ENCODE measurements at regions not wholly inside any gene's neighbourhood (a gene's known extent, or its start where the extent isn't known, plus 50 kb on each side); places are given as distances from the start of the nearest gene placed in this dataset.

- TF ChIP-seq IKZF1 (conservative IDR thresholded peaks at IDR 0.05) (no peak), CTCF (IDR thresholded peaks at IDR 0.05 in 2 of 3, conservative IDR thresholded peaks at IDR 0.05 in 1 of 3; ENCODE audit: control insufficient read depth in 2 of 3, extremely low read depth in 1 of 3, insufficient read depth in 1 of 3, low read depth in 3 of 3, low read length in 3 of 3) (no peak), POLR2AphosphoS5 (IDR thresholded peaks at IDR 0.05; ENCODE audit: low read length) (no peak), BHLHE40 (IDR thresholded peaks at IDR 0.05; ENCODE audit: borderline replicate concordance in 1 of 2, low read depth in 2 of 2, low read length in 1 of 2) (no peak), EZH2 (IDR thresholded peaks at IDR 0.05; ENCODE audit: borderline replicate concordance, control insufficient read depth, low read depth, low read length) (no peak), GABPA (IDR thresholded peaks at IDR 0.05; ENCODE audit: low read depth) (no peak), EP300 (IDR thresholded peaks at IDR 0.05; ENCODE audit: borderline replicate concordance in 1 of 2, control insufficient read depth in 1 of 2, low read depth in 2 of 2, low read length in 2 of 2) (no peak), MYC (IDR thresholded peaks at IDR 0.05; ENCODE audit: insufficient read depth, insufficient read length, insufficient replicate concordance, low read length, severe bottlenecking) (no peak)
Measured at GRCh38 chr5:135254183-135254582, 144.8 kb downstream of the MACROH2A1 start.
